H1 (cell line): ENCODE measurements at regions not wholly inside any gene's neighbourhood (a gene's known extent, or its start where the extent isn't known, plus 50 kb on each side); places are given as distances from the start of the nearest gene placed in this dataset.

Experiments
- BCL11A ChIP-seq, 2 experiments: IDR thresholded peaks; one replicate each; pipeline ENCODE4 v1.6.1; 2011; ENCODE audit warnings: low read depth in 2 of 2, low read length in 2 of 2, mild to moderate bottlenecking in 2 of 2
- GTF2F1 ChIP-seq: IDR thresholded peaks from 2 replicates; pipeline ENCODE4 v1.6.1; 2012; ENCODE audit warnings: low read depth, low read length, improper control_type of control experiment, borderline replicate concordance
- JUND ChIP-seq: IDR thresholded peaks from 2 replicates; pipeline ENCODE4 v1.6.1; 2011; ENCODE audit warnings: mild to moderate bottlenecking, improper control_type of control experiment, low read length
- TAF1 ChIP-seq: IDR thresholded peaks from 2 replicates; pipeline ENCODE4 v1.6.1; 2011; ENCODE audit warnings: mild to moderate bottlenecking, low read depth, low read length

DNA sequence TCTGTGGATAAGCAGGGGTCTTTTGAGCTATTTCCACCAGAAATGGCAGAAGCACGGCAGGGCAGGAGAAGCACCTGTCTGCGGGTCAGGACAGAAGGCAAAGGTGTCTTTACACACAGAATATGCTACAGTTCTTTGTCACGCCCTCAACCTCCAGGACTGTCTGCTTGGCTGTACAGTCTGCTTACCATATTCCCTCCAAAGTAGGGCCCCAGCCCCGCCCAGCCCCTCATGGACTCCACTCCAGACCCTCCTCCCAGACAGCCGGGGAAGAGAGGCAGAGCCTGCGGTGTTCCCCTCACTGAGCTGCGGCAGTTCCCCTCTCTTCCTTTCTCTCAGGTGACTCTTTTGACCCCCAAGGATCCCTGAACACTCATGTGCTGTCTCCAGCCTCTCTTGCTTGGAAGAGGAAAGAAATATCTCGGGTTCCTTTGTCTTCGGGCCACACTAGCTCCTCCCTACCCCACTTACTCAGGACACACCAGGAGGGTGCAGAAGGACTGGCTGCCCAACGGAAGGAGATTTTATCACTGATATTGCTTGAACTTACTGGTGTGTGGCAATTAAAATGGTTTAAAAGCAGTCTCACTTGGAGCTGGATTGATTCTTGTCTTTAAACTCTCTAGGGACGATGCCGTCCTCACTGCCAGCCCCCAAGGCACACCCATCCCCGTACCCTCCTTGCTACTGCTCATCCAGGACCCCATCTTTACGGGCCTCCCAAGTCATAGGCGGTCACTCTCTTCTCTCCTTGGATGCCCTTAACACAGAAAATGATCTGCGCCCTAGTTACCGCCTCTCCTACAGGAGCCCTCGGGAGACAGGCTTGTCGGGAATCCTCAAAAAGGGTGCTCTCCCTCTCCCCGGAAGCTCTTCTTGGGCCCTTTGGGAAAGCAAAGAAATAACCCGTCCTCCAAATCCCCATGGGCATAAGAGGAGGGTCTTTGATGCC is 169.7 kb downstream of the TOMM20 start (continued):
- TF ChIP-seq GTF2F1 (no peak), JUND (no peak), BCL11A (IDR thresholded peaks at IDR 0.05; ENCODE audit: low read depth in 2 of 2, low read length in 2 of 2) (no peak), TAF1 (no peak)
